Endodermal cell (in vitro differentiated cells): ENCODE measurements at regions not wholly inside any gene's neighbourhood (a gene's known extent, or its start where the extent isn't known, plus 50 kb on each side); places are given as distances from the start of the nearest gene placed in this dataset.

Experiments used
- DNase-seq: peaks from one replicate; pipeline ENCODE4 v3.0.0-alpha.2; 2017
- H3K27ac ChIP-seq: 2 replicates; pipeline ENCODE4 v1.5.1; 2013; ENCODE audit warnings: mild to moderate bottlenecking, low read depth, low read length, moderate library complexity
- H3K27me3 ChIP-seq: 2 replicates; pipeline ENCODE4 v1.6.1; 2013; ENCODE audit warnings: mild to moderate bottlenecking, low read length, moderate library complexity; ENCODE audit not compliant: insufficient read depth, control insufficient read depth, poor library complexity, severe bottlenecking
- H3K36me3 ChIP-seq: 2 replicates; pipeline ENCODE4 v1.7.0; 2013; ENCODE audit warnings: mild to moderate bottlenecking, low read length, moderate library complexity; ENCODE audit not compliant: control insufficient read depth, insufficient read depth
- H3K4me1 ChIP-seq: one replicate; pipeline ENCODE4 v1.7.0; 2013; ENCODE audit warnings: low read length; ENCODE audit not compliant: control insufficient read depth, insufficient read depth
- H3K4me3 ChIP-seq: 2 replicates; pipeline ENCODE4 v1.5.1; 2013; ENCODE audit warnings: mild to moderate bottlenecking, low read length, moderate library complexity
- H3K9ac ChIP-seq: 2 replicates; pipeline ENCODE4 v1.6.1; 2013; ENCODE audit warnings: mild to moderate bottlenecking, low read length, moderate library complexity; ENCODE audit not compliant: poor library complexity, severe bottlenecking; ENCODE audit errors: extremely low read depth
- H3K9me3 ChIP-seq: 2 replicates; pipeline ENCODE4 v1.6.1; 2013; ENCODE audit warnings: mild to moderate bottlenecking, low read length, moderate library complexity; ENCODE audit not compliant: control insufficient read depth
- H3K27ac Mint-ChIP-seq: 2 replicates; pipeline ENCODE4 v1.8.0; 2020; ENCODE audit warnings: mixed read lengths
- H3K27me3 Mint-ChIP-seq: 2 replicates; pipeline ENCODE4 v1.8.0; 2021; ENCODE audit warnings: mild to moderate bottlenecking, mixed read lengths; ENCODE audit not compliant: insufficient read depth
- H3K36me3 Mint-ChIP-seq: 2 replicates; pipeline ENCODE4 v1.8.0; 2020; ENCODE audit warnings: low read depth, mixed read lengths
- H3K4me1 Mint-ChIP-seq: 2 replicates; pipeline ENCODE4 v1.8.0; 2020; ENCODE audit warnings: mixed read lengths
- H3K4me3 Mint-ChIP-seq: 2 replicates; pipeline ENCODE4 v1.8.0; 2020; ENCODE audit warnings: mild to moderate bottlenecking, moderate library complexity, mixed read lengths
- H3K9me3 Mint-ChIP-seq: 2 replicates; pipeline ENCODE4 v1.8.0; 2020; ENCODE audit warnings: mild to moderate bottlenecking, mixed read lengths
- CTCF ChIP-seq: fragments of 200-600 bp; sonication (generic); conservative IDR thresholded peaks from 2 replicates; pipeline ENCODE4 v1.5.0; 2021; ENCODE audit warnings: antibody characterized with exemption, mild to moderate bottlenecking
- WGBS, 2 experiments: methylation state at CpG; one replicate each; pipeline versions ENCODE4 v1.1.5 to v1.1.7; 2013; ENCODE audit warnings: missing lambda C conversion rate in 2 of 2, mixed read lengths in 1 of 2; ENCODE audit not compliant: insufficient coverage in 1 of 2, insufficient read length in 1 of 2; 5-methylcytosine and 5-hydroxymethylcytosine counted together

GRCh38 chr12:86521870-86522269 lies 265.7 kb upstream of the MGAT4C start:
- WGBS, 2 experiments, result 80 to 100% methylated on average over 1 of the region's 1 CpG
- Histone ChIP-seq H3K4me3 (no peak overlapping the region), H3K9ac (no peak overlapping the region), H3K27ac (no peak overlapping the region), H3K27me3 (no peaks in the 10 kb centered on the region), H3K36me3 (no peaks in the 10 kb centered on the region), H3K4me1 (no peaks in the 10 kb centered on the region), H3K9me3 (peaks cover 12% of the 10 kb centered on the region)
- no peak for DNase-seq
- H3K9me3 Mint-ChIP-seq, result peaks cover 13% of the 10 kb centered on the region
- H3K27me3 Mint-ChIP-seq, result no peaks in the 10 kb centered on the region
- H3K4me1 Mint-ChIP-seq, result no peaks in the 10 kb centered on the region
- TF ChIP-seq CTCF, result no peak
- no peak overlapping the region for H3K27ac Mint-ChIP-seq
- H3K4me3 Mint-ChIP-seq, result no peak overlapping the region
- H3K36me3 Mint-ChIP-seq, result no peaks in the 10 kb centered on the region

- H3K9ac ChIP-seq, result no peak overlapping the region
Measured at GRCh38 chr12:86513226-86513625, 257.0 kb upstream of the MGAT4C start.

GRCh38 chr12:86496595-86496994 lies 240.4 kb upstream of the MGAT4C start:
- no peaks in the 10 kb centered on the region for H3K36me3 Mint-ChIP-seq
- H3K27me3 Mint-ChIP-seq, result no peaks in the 10 kb centered on the region
- H3K4me1 Mint-ChIP-seq, result no peaks in the 10 kb centered on the region
- no peak overlapping the region for H3K4me3 ChIP-seq
- H3K9ac ChIP-seq, result no peak overlapping the region
- H3K27me3 ChIP-seq, result no peaks in the 10 kb centered on the region
- no peak overlapping the region for H3K27ac ChIP-seq
- no peaks in the 10 kb centered on the region for H3K4me1 ChIP-seq
- no peak overlapping the region for H3K27ac Mint-ChIP-seq
- no peaks in the 10 kb centered on the region for H3K36me3 ChIP-seq
- no peaks in the 10 kb centered on the region for H3K9me3 ChIP-seq
- H3K9me3 Mint-ChIP-seq, result peaks cover 2% of the 10 kb centered on the region
- DNase-seq, result no peak
- no CpG with 5 or more reads among the region's 1 CpG for WGBS, 2 experiments
- H3K4me3 Mint-ChIP-seq, result no peak overlapping the region
- TF ChIP-seq CTCF, result no peak

More at GRCh38 chr12:86513226-86513625, 257.0 kb upstream of the MGAT4C start:
- no peaks in the 10 kb centered on the region for H3K27me3 ChIP-seq
- TF ChIP-seq CTCF, result no peak
- H3K36me3 ChIP-seq, result no peaks in the 10 kb centered on the region
- no peak overlapping the region for H3K27ac ChIP-seq
- no peak for DNase-seq
- H3K4me1 ChIP-seq, result no peaks in the 10 kb centered on the region
- Mint-ChIP-seq H3K27ac (no peak overlapping the region), H3K4me1 (peaks cover 1% of the 10 kb centered on the region), H3K4me3 (no peak overlapping the region), H3K36me3 (no peaks in the 10 kb centered on the region), H3K27me3 (no peaks in the 10 kb centered on the region), H3K9me3 (peaks cover 4% of the 10 kb centered on the region)
- 92 to 100% methylated on average over 1 to 2 of the region's 2 CpGs for WGBS, 2 experiments
- no peaks in the 10 kb centered on the region for H3K9me3 ChIP-seq
- H3K4me3 ChIP-seq, result no peak overlapping the region
